Stimulated activated CD4-positive, alpha-beta T cell treated with anti-CD3 and anti-CD28 coated beads, Interleukin-12 subunit alpha, Interleukin-12 subunit beta, amount 100 ng/mL, for 48 hours (primary cell): ENCODE measurements at regions not wholly inside any gene's neighbourhood (a gene's known extent, or its start where the extent isn't known, plus 50 kb on each side); places are given as distances from the start of the nearest gene placed in this dataset.

Experiments used
- DNase-seq, 3 donors: peaks; one replicate each; pipeline ENCODE4 v3.0.0-alpha.2; 2020; ENCODE audit warnings: low read depth in 2 of 3, low spot score in 1 of 3

DNA sequence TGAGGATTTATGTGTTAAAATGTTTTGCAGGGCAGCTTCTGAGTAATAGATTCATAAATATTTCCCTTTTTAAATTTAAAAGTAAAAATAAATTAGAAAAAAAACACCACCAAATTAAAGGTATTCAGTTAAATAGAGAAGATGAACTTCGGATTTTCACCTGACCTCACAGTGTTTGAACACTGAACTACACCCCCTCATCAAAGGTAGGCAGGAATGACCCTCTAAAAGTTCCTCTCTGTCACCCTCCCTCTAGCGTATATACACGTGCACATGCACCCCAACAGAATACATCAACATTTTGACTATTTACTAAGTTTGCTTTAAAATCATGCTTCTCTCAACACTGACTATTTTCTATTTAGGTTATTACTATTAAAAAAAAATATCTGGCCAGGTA, 528.3 kb downstream of the QKI start:
- DNase-seq = no peak

GRCh38 chr6:163941624-163941976, 527.1 kb downstream of the QKI start:
- DNase-seq = no peak

DNA sequence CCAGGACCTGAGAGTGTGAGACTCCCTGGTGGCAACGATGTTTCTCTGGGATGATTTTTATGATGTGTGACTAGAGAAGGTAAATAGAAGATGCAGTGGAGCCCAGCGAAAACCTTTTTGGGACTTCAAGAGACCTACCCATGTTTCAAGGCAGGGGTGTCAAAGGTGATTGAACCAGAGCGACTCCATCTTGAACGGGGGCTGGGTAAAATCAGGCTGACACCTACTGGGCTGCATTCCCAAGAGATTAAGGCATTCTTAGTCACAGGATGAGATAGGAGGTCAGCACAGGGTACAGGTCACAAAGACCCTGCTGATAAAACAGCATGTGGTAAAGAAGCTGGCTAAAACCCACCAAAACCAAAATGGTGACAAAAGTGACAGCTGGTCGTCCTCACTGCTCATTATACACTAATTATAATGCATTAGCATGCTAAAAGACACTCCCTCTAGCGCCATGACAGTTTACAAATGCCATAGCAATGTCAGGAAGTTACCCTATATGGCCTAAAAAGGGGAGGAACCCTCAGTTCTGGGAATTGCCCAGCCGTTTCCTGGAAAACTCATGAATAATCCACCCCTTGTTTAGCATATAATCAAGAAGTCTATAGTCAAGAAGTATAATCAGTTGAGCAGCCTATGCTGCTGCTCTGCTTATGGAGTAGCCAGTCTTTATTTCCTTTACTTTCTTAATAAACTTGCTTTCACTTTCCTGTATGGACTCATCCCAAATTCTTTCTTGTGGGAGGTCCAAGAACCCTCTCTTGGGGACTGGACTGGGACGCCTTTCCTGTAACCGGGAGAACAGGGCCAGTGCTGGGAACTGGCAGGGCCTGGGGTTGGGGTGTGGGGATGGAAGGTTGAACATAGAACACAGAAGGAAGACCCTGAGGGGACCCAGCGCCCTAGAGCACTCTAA, 526.4 kb downstream of the QKI start:
- no peak for DNase-seq

DNA sequence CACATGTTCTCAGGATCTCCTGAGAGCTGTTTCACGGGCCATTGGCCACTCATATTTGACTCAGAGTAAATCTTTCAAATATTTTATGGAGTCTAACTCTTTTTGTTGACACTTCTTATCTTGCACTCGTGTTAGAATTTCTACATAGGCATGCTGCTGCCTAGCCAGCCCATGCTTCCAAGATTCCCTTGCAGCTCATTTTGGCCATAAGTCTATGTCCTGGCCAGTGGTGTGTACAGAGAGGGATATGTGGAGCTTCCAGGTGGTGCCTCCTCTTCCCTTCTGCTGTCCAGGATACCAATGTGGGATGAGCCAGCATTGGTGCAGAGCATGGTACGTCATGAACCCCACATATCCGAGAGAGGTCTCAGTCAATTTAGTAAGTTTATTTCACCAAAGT, 522.6 kb downstream of the QKI start:
- DNase-seq = no peak

GRCh38 chr6:163935158-163935762, 520.7 kb downstream of the QKI start:
- no peak for DNase-seq

DNA sequence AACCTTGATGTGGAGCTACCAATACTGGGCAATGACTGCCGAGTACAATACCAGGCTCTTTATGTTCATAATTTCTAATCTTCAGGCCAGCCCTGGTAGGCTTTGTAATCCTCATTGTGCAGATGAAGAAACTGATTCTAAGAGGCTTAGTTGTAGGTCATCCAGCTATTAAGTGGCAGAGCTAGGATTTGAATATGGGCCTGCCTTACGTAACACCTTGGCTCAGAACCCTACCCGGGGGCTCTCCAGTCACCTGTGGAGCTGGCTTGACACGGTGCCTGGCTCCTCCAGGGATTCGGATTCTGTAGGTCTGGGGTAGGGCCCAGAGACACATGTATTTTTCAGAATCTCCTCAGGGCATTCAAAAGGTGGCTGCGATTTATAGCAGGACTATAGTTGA, 515.5 kb downstream of the QKI start:
- DNase-seq = no peak

DNA sequence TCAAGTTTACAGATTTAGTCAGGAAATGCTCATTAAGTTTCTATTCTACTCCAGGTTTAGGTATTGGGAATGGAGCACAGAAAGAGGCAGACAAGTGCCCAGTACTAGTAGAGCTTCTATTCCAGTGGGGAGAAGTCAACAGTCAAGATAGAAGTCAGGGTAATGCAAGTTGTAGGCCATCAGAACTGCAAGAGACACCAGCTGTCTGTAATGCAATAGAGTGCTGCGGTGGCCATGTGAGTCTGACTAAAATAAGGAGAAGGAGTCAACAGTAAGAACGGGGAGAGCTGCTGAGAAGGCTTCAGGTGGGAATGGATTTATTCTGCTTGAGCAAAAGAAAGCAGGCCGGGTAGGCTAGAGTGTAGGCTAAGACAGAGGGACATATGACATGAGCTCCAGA, 515.0 kb downstream of the QKI start:
- no peak for DNase-seq

GRCh38 chr6:163926642-163927041, 512.1 kb downstream of the QKI start:
- DNase-seq = no peak

GRCh38 chr6:163925839-163926238, 511.3 kb downstream of the QKI start:
- no peak for DNase-seq

DNA sequence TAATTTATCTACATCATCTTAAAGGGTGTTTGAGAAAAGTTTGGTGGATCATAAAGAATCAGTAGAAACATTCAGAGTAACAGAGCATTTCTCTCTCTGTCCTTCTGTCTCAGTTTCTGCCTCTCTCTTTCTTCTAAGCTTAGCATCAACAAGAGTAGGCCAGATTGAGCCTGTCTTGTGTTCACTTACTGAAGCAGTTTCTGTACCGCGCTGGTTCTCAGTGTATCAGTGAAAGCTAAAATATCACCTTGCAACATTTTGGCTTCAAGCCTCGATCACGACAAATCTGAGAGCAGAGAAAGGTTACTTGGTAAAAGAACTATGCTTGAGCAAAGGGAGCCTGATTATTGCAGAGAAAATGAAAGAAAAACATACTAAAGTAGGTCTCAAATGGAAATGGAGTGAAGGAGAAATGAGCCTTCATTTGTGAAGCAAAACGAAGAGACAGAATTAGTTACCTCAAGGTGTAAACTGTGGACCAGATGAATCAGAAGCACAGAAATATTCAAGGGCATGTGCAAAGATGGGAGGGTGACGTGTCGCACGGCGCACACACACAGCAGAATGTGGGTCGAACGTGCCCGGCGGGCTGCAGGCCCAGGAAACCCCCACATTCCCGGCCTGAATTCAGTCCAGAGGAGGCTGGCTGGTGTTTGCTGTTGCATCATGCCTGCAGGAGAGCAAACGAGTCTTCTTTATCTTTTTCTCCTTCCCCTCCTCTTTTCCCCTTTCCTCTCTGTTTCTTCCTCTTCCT, 509.3 kb downstream of the QKI start:
- no peak for DNase-seq

- DNase-seq = no peak
These were observed 508.0 kb downstream of the QKI start for GRCh38 chr6:163922562-163922961.

DNA sequence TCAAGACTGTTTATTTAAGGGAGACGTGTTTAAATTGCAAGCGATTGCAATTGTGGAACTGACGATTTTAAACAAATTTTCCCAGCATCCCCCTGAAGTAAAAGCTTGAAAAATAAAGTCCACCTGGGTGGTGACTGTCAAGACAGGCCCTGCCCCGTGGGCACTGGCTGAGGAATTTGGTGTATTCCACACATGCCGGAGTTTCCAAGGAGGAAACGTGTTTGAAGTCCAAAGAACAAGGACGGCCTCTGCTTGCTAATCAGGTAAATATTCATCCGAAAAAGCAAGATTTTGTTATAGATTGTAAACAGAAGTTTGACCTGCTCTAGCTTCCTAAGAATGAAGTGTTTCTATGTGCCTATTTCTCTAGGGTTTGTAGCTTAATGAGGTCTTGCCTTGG, 505.1 kb downstream of the QKI start:
- DNase-seq = no peak

GRCh38 chr6:163916315-163917081, 502.0 kb downstream of the QKI start:
- DNase-seq = no peak

- DNase-seq = no peak
These were observed 500.6 kb downstream of the QKI start for GRCh38 chr6:163915131-163915530.

- DNase-seq = no peak
These were observed 498.5 kb downstream of the QKI start for GRCh38 chr6:163913045-163913444.

- no peak for DNase-seq
These were observed 491.6 kb downstream of the QKI start for GRCh38 chr6:163906006-163906710.

GRCh38 chr6:163904186-163904585, 489.7 kb downstream of the QKI start:
- no peak for DNase-seq

- DNase-seq = no peak
These were observed 489.0 kb downstream of the QKI start for GRCh38 chr6:163903541-163903940.

GRCh38 chr6:163902993-163903392, 488.5 kb downstream of the QKI start:
- DNase-seq = no peak

DNA sequence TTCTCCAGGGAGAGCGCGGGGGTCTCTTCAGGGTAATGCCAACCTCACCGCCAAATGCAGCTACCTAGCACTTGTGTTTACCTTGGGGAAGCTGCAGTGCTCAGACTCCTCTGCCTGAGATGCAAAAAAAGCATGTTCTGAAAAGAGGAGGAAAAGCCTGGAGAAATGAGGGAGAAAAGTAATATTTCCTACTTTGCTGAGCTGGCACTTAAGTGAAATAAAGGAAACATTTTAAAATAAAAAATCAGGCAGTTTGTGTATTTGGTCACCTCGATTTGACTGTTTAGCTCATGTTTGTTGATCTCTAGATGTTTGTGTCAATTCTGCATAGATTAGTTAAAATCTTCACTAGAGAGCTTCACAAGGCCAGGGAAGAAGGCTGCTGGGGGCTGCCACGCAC, 487.2 kb downstream of the QKI start:
- DNase-seq = no peak

DNA sequence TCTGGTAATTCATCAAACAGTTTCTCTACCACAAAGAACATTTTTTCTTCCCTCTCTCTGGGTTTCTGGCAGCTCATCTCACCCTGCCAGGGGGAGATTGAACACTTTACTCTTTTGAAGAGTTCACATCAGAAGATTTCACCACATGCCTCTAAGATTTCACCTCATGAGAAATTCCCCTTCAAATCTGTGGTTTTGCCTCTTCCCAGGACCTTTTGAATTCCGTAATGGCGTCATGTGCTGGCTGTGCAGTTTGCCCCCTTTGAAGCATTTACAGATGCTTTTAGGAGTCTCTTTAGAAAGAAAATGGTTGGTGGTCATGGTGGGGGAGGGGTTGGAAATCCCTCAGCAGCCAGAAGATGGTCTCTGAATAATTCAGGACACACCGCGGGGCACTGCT, 486.1 kb downstream of the QKI start:
- DNase-seq = no peak
